ENCODE measurements at regions not wholly inside any gene's neighbourhood (a gene's known extent, or its start where the extent isn't known, plus 50 kb on each side); places are given as distances from the start of the nearest gene placed in this dataset.

DNA sequence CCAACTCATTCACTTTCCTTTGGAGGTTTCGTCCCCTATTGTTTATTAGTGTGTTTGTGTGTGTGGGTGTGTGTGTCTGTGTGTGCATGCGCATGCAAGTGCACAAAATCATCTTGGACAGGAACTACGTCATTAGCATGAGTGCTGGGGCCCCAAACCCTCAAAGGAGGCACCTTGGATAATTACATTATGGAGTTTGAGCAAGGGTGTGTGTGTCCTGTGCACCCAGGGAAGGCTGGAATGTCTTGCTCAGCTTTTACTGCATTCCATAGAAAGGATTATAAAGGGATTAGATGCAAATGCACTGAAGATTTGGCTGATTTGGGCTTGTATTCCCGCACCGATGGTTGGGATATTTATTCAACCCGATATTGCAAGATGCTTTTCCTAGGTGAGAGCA is 203.4 kb upstream of the NAV2 start:
- TF ChIP-seq, protein P1, sequence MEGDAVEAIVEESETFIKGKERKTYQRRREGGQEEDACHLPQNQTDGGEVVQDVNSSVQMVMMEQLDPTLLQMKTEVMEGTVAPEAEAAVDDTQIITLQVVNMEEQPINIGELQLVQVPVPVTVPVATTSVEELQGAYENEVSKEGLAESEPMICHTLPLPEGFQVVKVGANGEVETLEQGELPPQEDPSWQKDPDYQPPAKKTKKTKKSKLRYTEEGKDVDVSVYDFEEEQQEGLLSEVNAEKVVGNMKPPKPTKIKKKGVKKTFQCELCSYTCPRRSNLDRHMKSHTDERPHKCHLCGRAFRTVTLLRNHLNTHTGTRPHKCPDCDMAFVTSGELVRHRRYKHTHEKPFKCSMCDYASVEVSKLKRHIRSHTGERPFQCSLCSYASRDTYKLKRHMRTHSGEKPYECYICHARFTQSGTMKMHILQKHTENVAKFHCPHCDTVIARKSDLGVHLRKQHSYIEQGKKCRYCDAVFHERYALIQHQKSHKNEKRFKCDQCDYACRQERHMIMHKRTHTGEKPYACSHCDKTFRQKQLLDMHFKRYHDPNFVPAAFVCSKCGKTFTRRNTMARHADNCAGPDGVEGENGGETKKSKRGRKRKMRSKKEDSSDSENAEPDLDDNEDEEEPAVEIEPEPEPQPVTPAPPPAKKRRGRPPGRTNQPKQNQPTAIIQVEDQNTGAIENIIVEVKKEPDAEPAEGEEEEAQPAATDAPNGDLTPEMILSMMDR (conservative IDR thresholded peaks at IDR 0.05) = no peak
- no peak overlapping the region for H3K27ac ChIP-seq

DNA sequence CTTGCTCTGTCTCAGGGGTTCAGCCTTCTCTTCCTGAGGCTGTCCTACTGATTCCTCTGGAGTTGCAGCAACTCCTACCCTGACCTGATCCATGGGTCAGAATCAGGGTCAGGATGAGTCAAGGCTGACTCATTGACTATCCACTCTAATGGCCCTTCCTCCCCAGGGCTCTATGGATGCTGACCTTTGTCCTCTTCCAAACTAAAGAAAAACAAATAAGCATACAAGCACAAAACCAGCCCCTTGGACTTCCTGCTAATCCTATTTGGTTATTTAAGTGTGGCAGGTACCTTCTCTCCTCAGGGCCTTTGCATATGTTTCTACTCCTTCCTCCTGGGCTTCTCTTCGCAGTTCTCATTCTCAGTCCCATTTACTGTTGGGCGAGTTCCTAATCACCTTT is 204.5 kb upstream of the NAV2 start:
- TF ChIP-seq, protein P1 (conservative IDR thresholded peaks at IDR 0.05) = no peak
- no peak overlapping the region for H3K27ac ChIP-seq

- TF ChIP-seq, protein P1 (conservative IDR thresholded peaks at IDR 0.05) = no peak
- no peak overlapping the region for H3K27ac ChIP-seq
Measured at GRCh38 chr11:19506816-19507486, 205.7 kb upstream of the NAV2 start.

DNA sequence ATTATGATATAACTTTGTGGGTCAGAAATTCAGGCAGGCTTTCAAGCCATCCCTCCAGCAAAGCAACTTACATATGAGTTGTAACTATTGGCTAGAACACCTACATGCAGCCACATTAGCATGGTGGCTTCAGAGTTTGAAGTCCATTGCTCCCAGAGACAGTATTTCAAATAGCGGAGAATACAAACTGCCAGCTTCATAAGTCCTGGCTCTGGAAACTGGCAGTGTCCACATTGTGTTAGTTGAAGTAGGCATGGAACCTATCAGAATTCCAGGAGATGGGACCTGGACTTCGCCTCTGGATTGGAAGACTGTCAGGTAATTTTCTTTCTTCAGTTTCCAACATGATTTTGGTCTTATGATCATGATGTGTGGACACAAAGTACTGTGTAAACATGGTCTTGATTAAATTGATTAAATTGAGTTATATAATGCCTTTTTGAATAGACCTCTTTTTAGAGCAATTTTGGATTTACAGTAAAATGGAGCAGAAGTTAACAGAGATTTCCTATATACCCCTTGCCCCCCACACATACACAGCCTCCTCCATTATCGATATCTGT is 209.9 kb upstream of the NAV2 start:
- no peak overlapping the region for H3K27ac ChIP-seq
- TF ChIP-seq, protein P1 (conservative IDR thresholded peaks at IDR 0.05) = no peak

DNA sequence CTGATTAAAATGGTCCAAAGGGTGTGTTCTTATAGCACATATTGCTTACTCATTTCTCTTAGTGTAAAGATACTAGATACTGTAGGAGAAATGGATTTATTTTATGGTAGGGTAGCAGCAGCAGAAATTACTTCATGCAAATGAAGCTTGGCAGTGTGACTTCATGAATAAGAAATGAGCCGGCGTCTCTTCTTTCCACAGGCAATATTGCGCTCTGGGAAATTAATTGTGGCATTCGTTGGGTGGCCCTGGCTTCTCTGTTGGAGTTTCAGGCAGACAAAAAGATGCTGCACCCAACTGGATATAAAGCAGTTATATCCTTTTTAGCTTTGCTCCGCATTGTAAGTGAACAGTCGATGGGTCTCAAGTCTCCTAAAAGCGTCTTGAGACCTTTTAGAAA is 211.0 kb upstream of the NAV2 start:
- no peak overlapping the region for H3K27ac ChIP-seq
- TF ChIP-seq, protein P1 (conservative IDR thresholded peaks at IDR 0.05) = no peak

GRCh38 chr11:19499999-19500398 is 212.6 kb upstream of the NAV2 start:
- H3K27ac ChIP-seq = no peak overlapping the region
- TF ChIP-seq, protein P1 (conservative IDR thresholded peaks at IDR 0.05) = no peak

DNA sequence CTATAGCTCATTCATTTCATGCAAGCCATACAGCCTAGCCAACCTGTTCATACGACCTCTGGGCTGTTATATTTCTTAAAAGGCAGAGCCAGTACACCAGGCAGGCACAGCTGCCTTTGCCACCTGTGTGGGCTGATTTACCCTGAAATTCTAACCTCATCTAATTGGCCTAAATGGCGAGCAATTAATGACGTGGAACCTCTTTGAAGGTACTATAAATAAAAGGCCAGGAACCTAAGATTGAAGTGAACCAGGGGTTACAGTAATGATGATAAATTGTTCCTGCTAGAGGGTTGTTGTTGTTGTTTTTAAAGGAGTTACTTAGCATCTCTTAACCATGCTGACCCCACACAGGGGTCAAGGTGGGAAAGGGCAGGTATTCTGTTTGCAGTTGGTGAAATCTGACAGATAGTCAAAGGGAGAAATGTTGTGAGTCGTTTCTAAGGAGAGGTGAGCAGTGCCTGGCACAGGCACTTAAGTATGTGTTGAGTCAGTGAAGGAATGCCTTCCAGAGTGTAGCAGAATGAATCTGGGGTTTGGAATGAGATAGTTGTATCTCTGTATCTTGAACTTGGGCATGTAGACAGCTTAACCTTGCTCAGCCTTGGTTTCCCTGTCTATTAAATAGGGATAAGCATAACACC is 213.5 kb upstream of the NAV2 start:
- TF ChIP-seq, protein P1 (conservative IDR thresholded peaks at IDR 0.05) = no peak
- no peak overlapping the region for H3K27ac ChIP-seq
